ENCODE measurements at regions not wholly inside any gene's neighbourhood (a gene's known extent, or its start where the extent isn't known, plus 50 kb on each side); places are given as distances from the start of the nearest gene placed in this dataset.

GRCh38 chr2:106649306-106649705 lies 162.1 kb downstream of the CD8B2 start:
- H3K4me1 ChIP-seq = no peaks in the 10 kb centered on the region
- no peaks in the 10 kb centered on the region for H3K9me3 ChIP-seq
- H3K36me3 ChIP-seq (replicated peaks) = no peaks in the 10 kb centered on the region
- no peak overlapping the region for H3K4me3 ChIP-seq
- no peak for DNase-seq (ENCODE audit: low spot score in 2 of 2)
- no peaks in the 10 kb centered on the region for H3K27me3 ChIP-seq (ENCODE audit: low read depth)
- in situ Hi-C loops (cut with MboI; ENCODE audit: low sequenced_read_pairs) = no loop called here

- H3K4me3 ChIP-seq = no peak overlapping the region
- DNase-seq (ENCODE audit: low spot score in 2 of 2) = no peak
- no peaks in the 10 kb centered on the region for H3K27me3 ChIP-seq (ENCODE audit: low read depth)
- in situ Hi-C loops (cut with MboI; ENCODE audit: low sequenced_read_pairs) = no loop called here
- H3K4me1 ChIP-seq = no peaks in the 10 kb centered on the region
- no peaks in the 10 kb centered on the region for H3K9me3 ChIP-seq
- no peaks in the 10 kb centered on the region for H3K36me3 ChIP-seq (replicated peaks)
Measured at GRCh38 chr2:106653465-106653864, 166.3 kb downstream of the CD8B2 start.

- H3K27me3 ChIP-seq (ENCODE audit: low read depth) = no peaks in the 10 kb centered on the region
Measured at GRCh38 chr2:106658616-106659015, 171.5 kb downstream of the CD8B2 start.

GRCh38 chr2:106664669-106665068 lies 177.5 kb downstream of the CD8B2 start:
- H3K36me3 ChIP-seq (replicated peaks) = no peaks in the 10 kb centered on the region
- H3K4me3 ChIP-seq = no peak overlapping the region
- no peaks in the 10 kb centered on the region for H3K27me3 ChIP-seq (ENCODE audit: low read depth)
- DNase-seq (ENCODE audit: low spot score in 2 of 2) = no peak
- H3K4me1 ChIP-seq = no peaks in the 10 kb centered on the region
- H3K9me3 ChIP-seq = no peaks in the 10 kb centered on the region
- in situ Hi-C loops (cut with MboI; ENCODE audit: low sequenced_read_pairs) = no loop called here

More at GRCh38 chr2:106658616-106659015, 171.5 kb downstream of the CD8B2 start:
- Histone ChIP-seq H3K4me1 (no peaks in the 10 kb centered on the region), H3K4me3 (no peak overlapping the region), H3K9me3 (no peaks in the 10 kb centered on the region), H3K36me3 (replicated peaks) (no peaks in the 10 kb centered on the region)
- in situ Hi-C loops (cut with MboI; ENCODE audit: low sequenced_read_pairs) = no loop called here
- no peak for DNase-seq (ENCODE audit: low spot score in 2 of 2)

GRCh38 chr2:106667478-106668070 lies 180.4 kb downstream of the CD8B2 start:
- in situ Hi-C loops (cut with MboI; ENCODE audit: low sequenced_read_pairs) = no loop called here
- Histone ChIP-seq H3K27me3 (ENCODE audit: low read depth) (no peaks in the 10 kb centered on the region), H3K36me3 (replicated peaks) (no peaks in the 10 kb centered on the region), H3K9me3 (no peaks in the 10 kb centered on the region), H3K4me3 (no peak overlapping the region), H3K4me1 (no peaks in the 10 kb centered on the region)
- DNase-seq (ENCODE audit: low spot score in 2 of 2) = no peak

- H3K9me3 ChIP-seq = no peaks in the 10 kb centered on the region
- in situ Hi-C loops (cut with MboI; ENCODE audit: low sequenced_read_pairs) = no loop called here
- no peaks in the 10 kb centered on the region for H3K27me3 ChIP-seq (ENCODE audit: low read depth)
- no peaks in the 10 kb centered on the region for H3K36me3 ChIP-seq (replicated peaks)
- no peak overlapping the region for H3K4me3 ChIP-seq
- H3K4me1 ChIP-seq = no peaks in the 10 kb centered on the region
- DNase-seq (ENCODE audit: low spot score in 2 of 2) = no peak
Measured at GRCh38 chr2:106685180-106685897, 198.2 kb downstream of the CD8B2 start.

- Histone ChIP-seq H3K36me3 (replicated peaks) (no peaks in the 10 kb centered on the region), H3K4me1 (no peaks in the 10 kb centered on the region), H3K27me3 (ENCODE audit: low read depth) (no peaks in the 10 kb centered on the region), H3K9me3 (no peaks in the 10 kb centered on the region), H3K4me3 (no peak overlapping the region)
- in situ Hi-C loops (cut with MboI; ENCODE audit: low sequenced_read_pairs) = no loop called here
- DNase-seq (ENCODE audit: low spot score in 2 of 2) = no peak
Measured at GRCh38 chr2:106686814-106687213, 199.2 kb downstream of the ST6GAL2 start.

GRCh38 chr2:106694964-106695470 lies 190.9 kb downstream of the ST6GAL2 start:
- no peaks in the 10 kb centered on the region for H3K4me1 ChIP-seq
- no peaks in the 10 kb centered on the region for H3K9me3 ChIP-seq
- H3K27me3 ChIP-seq (ENCODE audit: low read depth) = no peaks in the 10 kb centered on the region
- no peak overlapping the region for H3K4me3 ChIP-seq
- H3K36me3 ChIP-seq (replicated peaks) = no peaks in the 10 kb centered on the region
- in situ Hi-C loops (cut with MboI; ENCODE audit: low sequenced_read_pairs) = no loop called here
- no peak for DNase-seq (ENCODE audit: low spot score in 2 of 2)

GRCh38 chr2:106695919-106696318 lies 190.0 kb downstream of the ST6GAL2 start:
- H3K36me3 ChIP-seq (replicated peaks) = no peaks in the 10 kb centered on the region
- H3K4me3 ChIP-seq = no peak overlapping the region
- H3K27me3 ChIP-seq (ENCODE audit: low read depth) = no peaks in the 10 kb centered on the region
- no peak for DNase-seq (ENCODE audit: low spot score in 2 of 2)
- no peaks in the 10 kb centered on the region for H3K4me1 ChIP-seq
- H3K9me3 ChIP-seq = no peaks in the 10 kb centered on the region
- in situ Hi-C loops (cut with MboI; ENCODE audit: low sequenced_read_pairs) = no loop called here

GRCh38 chr2:106700616-106701015 lies 185.4 kb downstream of the ST6GAL2 start:
- H3K4me1 ChIP-seq = no peaks in the 10 kb centered on the region
- DNase-seq (ENCODE audit: low spot score in 2 of 2) = no peak
- no peaks in the 10 kb centered on the region for H3K9me3 ChIP-seq
- H3K27me3 ChIP-seq (ENCODE audit: low read depth) = no peaks in the 10 kb centered on the region
- in situ Hi-C loops (cut with MboI; ENCODE audit: low sequenced_read_pairs) = no loop called here
- no peak overlapping the region for H3K4me3 ChIP-seq
- no peaks in the 10 kb centered on the region for H3K36me3 ChIP-seq (replicated peaks)

GRCh38 chr2:106701203-106702022 lies 184.6 kb downstream of the ST6GAL2 start:
- Histone ChIP-seq H3K4me1 (no peaks in the 10 kb centered on the region), H3K27me3 (ENCODE audit: low read depth) (no peaks in the 10 kb centered on the region), H3K9me3 (no peaks in the 10 kb centered on the region), H3K36me3 (replicated peaks) (no peaks in the 10 kb centered on the region), H3K4me3 (no peak overlapping the region)
- in situ Hi-C loops (cut with MboI; ENCODE audit: low sequenced_read_pairs) = no loop called here
- DNase-seq (ENCODE audit: low spot score in 2 of 2) = no peak

GRCh38 chr2:106703161-106703560 lies 182.8 kb downstream of the ST6GAL2 start:
- DNase-seq (ENCODE audit: low spot score in 2 of 2) = no peak
- Histone ChIP-seq H3K27me3 (ENCODE audit: low read depth) (no peaks in the 10 kb centered on the region), H3K36me3 (replicated peaks) (no peaks in the 10 kb centered on the region), H3K4me1 (no peaks in the 10 kb centered on the region), H3K9me3 (no peaks in the 10 kb centered on the region), H3K4me3 (no peak overlapping the region)
- in situ Hi-C loops (cut with MboI; ENCODE audit: low sequenced_read_pairs) = no loop called here

- Histone ChIP-seq H3K27me3 (ENCODE audit: low read depth) (no peaks in the 10 kb centered on the region), H3K36me3 (replicated peaks) (no peaks in the 10 kb centered on the region), H3K4me1 (no peaks in the 10 kb centered on the region), H3K4me3 (no peak overlapping the region), H3K9me3 (no peaks in the 10 kb centered on the region)
- no peak for DNase-seq (ENCODE audit: low spot score in 2 of 2)
- in situ Hi-C loops (cut with MboI; ENCODE audit: low sequenced_read_pairs) = no loop called here
Measured at GRCh38 chr2:106704798-106705197, 181.2 kb downstream of the ST6GAL2 start.

GRCh38 chr2:106705877-106706276 lies 180.1 kb downstream of the ST6GAL2 start:
- Histone ChIP-seq H3K4me1 (no peaks in the 10 kb centered on the region), H3K9me3 (no peaks in the 10 kb centered on the region), H3K36me3 (replicated peaks) (no peaks in the 10 kb centered on the region), H3K27me3 (ENCODE audit: low read depth) (no peaks in the 10 kb centered on the region), H3K4me3 (no peak overlapping the region)
- in situ Hi-C loops (cut with MboI; ENCODE audit: low sequenced_read_pairs) = no loop called here
- no peak for DNase-seq (ENCODE audit: low spot score in 2 of 2)
